Effector CD4-positive, alpha-beta T cell (primary cell): ENCODE measurements at regions not wholly inside any gene's neighbourhood (a gene's known extent, or its start where the extent isn't known, plus 50 kb on each side); places are given as distances from the start of the nearest gene placed in this dataset.

Experiments used
- DNase-seq: peaks from one replicate; pipeline ENCODE4 v3.0.0-alpha.2; 2020

DNA sequence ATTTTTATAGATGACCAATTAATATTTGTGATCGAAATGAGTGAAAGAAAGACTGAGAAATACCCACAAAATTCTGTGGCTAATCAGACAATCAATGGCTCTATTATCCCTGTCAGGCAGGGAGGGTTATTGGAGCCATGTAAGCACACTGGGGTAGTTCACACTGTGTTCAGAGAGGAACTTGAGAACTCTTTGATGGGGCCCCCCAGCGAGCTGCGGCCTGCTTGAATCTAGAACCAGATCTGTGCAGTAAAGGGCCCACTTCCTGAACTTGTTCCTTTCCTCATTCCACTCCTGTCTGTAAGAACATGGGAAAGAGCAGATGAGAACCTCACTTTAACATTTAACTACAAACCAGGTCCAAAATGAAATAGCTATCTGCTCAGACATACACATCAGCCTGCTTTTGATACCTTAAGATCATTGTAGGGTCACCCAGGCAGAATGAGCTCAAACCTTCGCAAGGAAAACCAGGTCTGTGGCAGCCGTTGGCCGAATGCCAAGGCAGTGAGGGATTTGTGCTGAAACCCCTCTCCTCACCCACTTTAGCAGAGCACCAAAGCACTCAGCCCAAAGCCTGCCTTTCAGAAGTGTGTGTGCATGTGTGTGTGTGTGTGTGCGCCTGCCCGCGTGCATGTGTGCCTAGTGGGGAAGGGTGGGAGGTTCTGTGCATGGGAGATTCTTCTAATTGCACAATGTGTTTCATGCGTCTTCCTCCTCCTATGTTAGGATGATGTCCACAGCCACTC is 365.6 kb upstream of the MGMT start:
- DNase-seq, result no peak

DNA sequence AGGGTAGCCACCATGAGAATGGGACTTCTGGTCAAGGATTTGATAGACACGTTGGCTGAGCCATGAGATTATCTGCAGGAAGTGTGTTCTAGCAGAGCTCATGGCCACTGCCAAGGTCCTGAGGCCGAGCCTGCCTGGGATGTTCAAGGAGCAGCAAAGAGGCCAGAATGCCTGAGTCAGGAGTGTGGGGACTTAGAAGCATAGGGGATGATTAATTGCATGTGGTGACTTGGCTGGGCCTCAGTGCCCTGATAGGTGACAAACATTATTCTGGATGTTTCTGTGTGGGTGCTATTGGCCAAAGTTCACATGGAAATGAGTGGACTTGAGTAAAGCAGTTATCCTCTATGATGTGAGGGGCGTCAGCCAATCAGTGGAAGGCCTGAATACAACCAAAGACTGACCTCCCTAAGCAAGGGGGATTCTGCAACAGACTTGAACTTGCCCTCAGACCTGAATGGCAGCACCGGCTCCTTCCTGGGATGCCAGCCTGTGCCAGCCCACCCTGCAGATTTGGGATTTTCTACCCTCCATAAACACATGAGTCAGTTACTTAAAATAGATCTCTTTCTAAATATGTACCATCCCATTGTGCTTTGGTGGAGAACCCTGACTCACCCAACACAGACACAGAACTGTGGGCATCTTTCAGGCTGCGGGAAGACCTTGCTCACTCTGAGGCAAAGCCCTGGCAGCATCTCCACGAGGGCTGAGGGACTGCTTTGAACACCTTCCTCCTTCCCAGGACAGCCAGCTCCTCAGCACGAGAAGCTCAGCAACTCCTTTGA is 363.9 kb upstream of the MGMT start:
- DNase-seq, result no peak

DNA sequence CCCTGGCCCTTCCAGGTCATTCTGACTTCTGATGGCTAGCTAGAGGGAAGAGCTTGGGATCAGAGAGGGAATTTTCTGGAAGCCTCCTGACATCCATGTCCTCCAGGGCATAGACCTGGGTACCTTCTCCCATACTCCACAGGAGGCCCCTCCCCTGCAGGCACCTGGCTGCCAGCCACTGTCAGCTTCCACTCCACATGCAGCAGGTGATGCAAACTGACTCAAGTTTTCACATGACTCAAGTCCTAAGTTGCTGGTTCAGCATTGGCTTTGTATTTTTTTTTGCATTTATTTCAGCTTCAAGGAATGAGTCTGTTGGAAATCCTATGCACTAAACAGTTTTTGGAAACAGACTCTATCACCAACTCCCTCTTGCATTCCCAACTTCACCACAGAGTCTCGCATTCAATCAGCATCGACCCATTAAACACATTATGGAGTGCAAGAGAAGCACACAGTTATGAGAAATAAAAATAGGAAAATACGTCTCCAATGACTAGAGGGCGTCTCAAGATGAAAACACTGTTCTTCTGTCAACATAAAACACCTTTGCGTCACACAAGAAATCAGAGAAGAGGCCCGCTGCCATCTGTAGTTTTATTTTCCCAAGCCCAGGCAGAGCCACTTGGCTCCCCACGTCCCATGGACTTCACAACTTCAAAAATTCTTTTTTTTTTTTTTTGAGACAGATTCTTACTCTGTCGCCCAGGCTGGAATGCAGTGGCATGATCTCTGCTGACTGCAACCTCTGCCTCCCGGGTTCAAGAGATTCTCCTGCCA is 362.6 kb upstream of the MGMT start:
- DNase-seq, result no peak

DNA sequence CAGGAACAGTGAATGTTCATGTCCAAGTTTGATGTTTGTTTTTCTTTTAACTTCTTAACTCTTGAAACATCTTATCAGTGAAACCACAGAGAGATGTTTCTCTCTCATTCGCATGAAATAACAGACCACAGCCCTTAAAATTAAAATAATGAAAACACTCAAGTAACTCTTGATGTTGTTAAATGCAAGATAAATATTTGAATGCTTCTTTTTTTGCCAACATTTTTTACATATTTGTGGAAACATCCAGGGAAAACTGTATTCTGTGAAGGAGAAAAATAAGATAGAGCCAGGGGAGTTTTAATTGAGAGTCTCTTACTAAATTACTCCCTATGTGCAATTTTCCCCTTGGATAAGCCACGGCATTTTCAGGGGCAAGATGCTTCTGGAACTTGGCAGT is 361.8 kb upstream of the MGMT start:
- no peak for DNase-seq

DNA sequence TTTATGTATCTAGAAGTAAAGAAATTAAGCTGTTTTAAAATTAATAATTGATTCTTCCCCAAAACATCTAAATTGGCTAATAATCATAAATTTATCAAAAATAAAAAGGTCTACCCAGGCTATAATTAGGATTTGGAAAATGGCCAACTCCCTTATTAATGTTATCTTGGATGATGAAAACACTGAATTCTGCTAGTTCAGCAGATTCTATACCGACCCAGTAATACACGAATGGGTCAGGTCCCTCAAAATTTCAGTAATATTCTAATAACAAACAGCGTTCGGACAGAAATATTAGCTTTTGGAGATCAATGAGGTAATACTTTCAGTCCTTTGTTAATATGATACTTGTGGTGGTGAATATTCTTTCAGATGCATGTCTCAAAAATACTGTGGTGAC is 360.7 kb upstream of the MGMT start:
- no peak for DNase-seq

DNA sequence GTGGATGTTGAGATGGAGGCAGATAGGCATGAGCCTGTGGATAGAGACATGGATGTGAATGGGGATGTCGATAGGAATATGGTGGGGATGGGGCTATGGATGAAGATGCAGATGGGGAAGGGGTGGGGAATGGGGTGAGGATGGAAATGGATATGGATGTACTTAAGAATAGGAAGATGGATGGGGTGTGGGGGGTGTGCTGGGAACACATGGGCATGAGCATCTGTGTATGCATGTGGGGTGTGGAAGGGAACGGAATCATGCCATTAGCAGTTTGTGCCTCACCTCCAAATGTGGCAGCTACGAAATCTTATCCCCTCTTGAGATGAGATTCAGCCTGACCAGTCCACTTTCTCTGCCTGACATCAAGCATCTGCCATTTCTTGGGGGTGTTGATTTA is 359.5 kb upstream of the MGMT start:
- DNase-seq, result no peak

DNA sequence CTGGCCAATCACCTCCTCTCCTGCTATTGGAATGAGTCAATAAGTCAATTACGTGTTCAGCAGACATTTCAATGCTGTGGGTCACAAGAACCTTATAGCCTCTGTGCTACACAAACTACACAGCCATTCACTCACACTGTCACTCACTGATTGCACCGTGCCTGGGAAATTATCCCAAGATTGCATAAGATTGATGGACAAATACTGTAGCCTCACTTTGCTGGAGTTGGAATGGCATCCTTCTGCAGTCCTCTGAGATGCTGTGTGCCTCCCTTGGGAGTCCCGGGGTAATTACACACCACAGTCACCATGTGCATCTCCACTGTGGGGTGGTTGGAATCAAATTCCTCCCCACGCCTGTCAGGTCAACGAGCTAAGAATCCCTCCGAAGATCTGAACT is 358.7 kb upstream of the MGMT start:
- no peak for DNase-seq

DNA sequence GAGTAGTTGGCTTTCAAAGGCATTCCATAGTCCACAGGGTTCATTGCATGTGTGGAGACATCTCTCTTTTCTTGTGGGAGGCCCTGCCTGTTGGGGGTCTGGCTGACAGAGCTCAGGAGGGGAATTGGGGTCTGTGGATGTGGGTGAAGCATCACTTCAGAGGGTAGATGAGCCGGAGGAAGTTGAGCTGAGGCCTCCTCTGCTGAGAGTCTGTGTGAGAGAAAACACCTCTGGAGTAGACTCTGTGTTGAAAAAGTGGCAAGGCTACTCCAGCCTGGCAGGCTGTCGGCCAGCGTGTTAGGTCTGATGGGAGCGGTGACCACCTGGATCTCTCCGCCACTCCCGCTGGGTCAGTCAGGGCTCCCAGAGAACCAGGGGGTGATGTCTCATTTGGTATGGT is 358.0 kb upstream of the MGMT start:
- DNase-seq, result no peak

DNA sequence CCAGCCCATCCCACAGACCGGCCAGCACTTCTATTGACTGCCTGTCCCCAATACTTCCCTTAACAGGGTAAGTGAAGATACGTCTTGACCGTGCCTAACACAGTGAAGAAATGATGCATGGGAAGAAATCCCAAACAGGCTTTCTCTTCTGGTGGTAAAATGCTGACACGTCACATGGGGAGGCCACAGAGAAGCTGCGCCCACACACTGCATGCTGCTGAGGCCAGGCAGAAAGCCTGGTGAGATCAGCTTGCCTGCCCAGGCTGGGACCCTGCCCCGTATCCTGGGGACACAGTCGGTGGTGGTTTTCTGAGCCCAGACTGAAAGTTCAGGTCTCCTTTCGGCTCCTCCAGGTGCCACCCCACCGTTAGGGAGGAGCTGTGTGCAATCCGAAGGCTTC is 356.3 kb upstream of the MGMT start:
- DNase-seq, result no peak

DNA sequence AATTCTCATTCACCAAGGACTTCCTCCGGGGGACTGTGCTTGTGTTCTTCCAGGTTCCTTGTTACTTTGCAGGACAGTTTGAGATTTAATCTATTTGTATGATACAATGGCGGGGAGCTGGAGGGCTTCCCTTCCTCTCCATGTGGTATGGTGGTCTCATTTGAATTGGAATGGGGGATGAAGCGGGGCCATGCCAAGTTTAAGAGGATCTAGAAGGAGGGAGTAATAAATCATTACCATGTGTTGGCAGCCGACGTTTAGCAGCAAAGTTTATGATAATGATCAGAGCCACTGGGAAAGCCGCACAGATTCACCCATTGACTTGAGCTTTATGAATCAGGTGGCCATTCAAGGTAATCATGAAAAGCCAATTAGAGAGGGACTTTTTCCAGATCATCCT is 355.1 kb upstream of the MGMT start:
- no peak for DNase-seq

DNA sequence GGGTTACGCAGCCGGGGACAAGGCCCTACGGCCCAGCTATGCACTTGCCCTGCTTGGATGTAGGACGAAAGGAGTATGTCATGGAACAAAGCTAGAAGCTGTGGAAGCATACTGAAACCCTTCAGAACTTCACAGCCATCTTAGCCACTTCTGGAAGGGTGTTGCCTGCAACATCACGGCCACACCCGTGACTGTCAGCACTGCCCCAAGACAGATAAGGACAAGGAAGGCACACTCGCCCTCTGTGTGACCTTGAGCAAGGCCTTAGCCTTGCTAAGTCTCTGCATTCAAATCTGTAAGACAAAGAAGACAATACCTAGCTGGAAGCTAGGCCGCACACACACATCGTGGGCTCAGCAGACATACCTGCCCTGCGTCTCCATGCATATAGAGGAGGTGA is 352.5 kb upstream of the MGMT start:
- DNase-seq, result no peak

DNA sequence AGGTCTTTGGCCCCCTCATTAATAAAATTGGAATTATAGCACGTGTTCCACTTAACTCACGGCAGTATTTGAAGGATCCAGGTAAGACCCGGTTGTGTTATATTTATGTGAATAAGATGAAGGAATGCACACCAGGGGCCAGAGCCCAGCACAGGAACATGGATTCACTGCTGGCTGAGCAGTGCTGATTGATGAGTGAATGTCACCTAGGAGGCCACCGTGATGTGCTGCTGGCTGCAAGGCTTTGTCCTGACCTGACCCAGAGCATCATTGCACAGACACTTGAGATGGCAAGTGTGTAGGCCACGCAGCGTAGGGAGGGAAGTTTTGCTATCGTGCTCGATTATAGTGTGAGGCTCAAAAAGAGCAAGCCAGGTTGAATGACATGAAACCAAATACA is 350.7 kb upstream of the MGMT start:
- DNase-seq, result no peak

DNA sequence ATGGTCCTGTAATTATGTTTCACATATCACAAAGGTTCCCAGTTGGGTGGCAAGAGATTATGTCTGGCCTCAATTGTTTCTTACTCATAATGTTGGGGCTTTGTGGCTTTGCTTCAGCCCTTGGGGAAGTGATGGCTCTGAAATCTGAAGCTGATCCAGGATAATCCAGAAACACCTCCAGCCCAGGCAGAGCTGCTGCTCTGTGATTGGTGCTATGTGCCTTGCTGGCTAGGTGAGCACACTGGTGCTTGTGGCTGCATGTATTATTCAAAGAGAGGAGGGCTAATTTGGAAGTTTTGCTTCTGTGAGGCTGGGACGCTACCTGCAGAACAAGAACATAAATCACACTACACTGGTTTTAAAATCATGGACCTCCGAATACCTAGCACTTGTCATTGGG is 346.6 kb upstream of the MGMT start:
- no peak for DNase-seq

DNA sequence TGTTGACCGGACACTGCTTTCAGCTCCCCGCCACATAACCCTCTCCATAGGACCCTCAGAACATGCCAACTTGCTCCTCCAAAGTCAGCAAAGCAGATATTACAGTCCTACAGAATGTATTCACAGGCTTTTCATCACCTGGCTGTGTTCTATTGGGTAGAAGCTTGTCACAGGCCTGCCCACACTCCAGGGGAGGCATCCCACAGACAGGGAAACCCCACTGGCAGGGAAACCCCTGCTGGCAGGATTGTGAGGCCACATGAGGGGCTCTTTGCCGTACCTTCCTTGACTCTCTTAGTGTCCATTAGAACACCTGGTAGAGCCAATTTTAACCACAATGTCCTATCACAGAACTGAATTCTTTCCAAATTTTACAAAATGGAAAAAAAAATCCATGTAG is 344.2 kb upstream of the MGMT start:
- DNase-seq, result no peak

DNA sequence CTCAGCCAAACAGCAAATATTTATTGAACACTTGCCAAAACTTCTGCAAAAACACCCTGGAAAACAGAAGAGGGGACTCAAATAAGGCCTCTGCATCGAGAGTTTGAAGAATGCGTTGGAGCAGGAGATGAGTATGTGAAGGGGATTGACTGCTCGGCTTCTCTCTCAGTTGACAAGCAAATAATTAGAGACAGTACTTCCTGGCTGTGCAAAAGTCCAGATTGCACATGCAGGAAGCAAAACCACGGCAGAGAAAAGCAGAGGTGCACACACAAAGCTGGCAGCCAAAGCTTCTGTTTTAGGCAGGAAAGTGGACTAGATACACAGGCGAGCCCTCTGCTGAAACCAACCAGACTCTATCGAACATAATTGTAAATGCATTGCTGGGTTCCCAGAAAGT is 343.6 kb upstream of the MGMT start:
- DNase-seq, result no peak

DNA sequence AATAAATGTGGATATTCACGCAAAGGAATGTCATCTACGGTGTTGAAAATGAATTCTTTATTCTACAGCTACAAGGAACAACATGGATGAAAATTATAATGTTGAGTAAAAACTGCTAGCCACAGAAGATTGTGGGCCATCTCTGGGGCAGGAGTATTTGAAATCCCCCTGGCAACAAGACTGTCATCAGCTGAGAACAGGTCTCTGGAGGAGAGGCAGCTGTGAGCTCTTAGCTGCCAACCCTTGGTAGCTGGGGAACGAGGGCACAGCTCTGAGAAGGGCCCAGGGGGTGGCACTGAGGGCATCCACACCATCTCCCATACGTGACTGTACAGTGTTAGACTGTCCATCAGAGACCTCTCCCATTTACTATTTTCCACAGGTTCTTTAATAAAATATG is 340.1 kb upstream of the MGMT start:
- DNase-seq, result no peak

DNA sequence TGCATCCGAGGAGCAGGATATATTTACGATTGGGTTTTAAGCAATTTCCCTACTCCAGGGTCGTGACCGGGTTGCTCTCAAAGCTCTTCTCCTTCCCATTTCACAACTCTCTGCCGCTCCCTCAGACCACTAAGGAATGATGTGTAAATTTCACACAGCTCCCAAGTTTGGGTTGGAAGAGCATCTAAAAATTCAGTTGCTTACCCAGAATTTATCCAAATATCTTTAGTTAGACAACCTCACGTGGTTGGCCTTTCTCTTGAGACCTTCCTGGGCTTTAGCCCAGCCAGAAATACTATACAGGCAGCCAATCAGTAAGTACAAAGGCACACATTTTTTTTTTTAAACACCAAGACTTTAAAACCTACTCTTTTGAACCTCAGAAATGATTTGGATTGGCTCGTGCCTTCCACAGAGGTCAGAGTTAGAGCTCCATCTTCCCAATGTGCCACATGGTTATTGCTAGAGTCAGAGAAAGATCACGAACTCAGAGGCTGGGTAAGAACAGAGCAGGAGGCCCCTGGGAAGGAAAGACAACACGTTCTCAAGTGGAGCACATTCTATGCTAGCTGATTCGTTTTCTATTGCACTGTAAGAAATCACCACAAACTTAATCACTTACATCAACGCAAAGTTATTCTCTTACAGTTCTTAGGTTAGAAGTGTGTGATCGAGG is 335.4 kb upstream of the MGMT start:
- no peak for DNase-seq

DNA sequence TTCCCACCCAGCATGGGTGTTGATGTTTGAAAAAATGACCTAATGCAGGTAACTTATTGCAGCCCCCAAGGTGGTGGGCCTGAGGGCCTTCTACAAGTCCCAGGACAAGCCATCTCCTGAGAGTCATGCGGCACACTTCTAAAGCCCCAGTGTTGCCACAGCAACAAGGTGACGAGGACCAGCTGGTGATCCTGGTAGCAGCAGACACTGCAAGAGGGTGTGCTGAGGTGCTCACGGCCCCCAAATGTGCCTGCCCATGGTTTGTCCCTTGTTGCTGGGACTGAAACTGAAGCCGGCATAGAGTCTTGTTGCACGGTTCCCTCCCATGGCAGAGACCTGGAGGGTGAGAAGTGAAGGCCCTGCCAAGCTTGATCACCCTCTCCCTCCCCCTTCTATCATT is 333.2 kb upstream of the MGMT start:
- no peak for DNase-seq

DNA sequence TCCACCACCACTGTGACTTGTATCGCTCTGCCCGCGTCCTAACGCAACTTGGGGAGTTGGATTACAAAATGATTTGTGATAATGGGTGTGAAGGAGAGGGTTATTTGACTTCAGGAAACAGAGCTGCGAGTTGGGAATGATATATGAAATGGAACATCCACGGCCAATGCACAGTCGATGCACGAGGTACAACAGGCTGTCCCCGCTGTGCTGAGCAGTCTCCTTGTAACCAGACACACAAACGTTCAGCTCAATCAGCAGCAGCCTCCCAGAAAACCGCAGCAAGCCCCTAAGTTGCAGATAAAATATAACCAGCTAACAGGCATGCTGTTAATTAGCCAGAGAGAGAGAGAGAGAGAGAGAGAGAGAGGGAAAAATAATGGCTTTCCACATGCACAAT is 332.7 kb upstream of the MGMT start:
- no peak for DNase-seq

DNA sequence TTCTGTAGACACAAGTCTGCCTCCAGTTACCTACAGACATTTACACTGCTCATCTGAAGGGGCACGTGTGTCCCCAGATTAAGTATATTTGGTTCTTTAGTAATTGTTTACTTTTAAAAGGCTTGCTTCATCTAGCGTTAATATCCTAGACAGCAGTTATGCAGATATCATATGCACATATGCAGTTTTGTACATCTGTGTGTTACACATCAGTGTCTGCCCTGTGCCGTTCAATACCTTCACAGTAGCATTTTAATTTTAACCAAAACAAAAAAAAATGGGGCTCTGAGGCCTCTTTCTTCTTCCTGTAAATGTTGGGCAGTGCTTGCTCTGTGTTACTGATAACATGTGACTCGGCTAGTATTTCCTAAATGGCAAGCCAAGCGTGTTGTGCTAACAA is 331.4 kb upstream of the MGMT start:
- no peak for DNase-seq

DNA sequence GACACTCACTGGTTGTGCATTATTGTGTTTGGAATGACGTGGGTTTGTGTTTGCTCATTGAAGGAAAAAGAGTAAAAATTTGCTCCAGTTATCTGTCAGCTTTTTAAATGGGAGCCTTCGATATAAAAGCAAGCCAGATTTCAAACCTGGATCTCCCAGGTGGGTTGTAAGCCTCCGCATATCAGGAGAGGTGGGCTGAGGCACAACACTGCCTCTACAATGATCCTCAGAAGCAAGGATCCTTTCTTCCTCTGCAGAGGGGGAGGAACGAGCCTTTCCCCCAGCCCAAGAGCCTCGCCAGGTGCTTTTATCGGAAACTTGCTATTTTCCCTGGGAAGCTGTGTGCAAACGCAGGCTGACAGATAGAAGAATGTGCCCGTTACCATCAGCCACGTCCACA is 331.0 kb upstream of the MGMT start:
- DNase-seq, result no peak

DNA sequence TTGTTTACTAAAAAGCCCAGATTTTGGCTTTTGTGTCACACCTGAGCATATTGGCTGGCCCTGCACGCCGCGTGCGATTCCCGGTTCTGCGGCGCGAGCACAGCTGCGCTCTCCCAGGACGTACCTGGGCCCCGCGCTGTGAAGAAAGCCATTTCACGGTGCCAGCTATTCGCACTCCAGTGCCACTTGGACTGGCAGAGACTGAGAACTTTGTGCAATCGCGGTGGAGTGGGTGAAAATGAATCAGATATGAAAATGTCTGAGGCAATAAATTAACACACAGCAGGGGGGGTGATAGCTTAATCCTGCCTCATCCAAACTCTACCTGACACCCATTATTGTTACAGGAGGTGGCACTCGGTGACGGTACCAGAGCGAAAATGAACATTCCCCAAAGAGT is 330.1 kb upstream of the MGMT start:
- no peak for DNase-seq
